ENCODE measurements at regions not wholly inside any gene's neighbourhood (a gene's known extent, or its start where the extent isn't known, plus 50 kb on each side); places are given as distances from the start of the nearest gene placed in this dataset.

DNA sequence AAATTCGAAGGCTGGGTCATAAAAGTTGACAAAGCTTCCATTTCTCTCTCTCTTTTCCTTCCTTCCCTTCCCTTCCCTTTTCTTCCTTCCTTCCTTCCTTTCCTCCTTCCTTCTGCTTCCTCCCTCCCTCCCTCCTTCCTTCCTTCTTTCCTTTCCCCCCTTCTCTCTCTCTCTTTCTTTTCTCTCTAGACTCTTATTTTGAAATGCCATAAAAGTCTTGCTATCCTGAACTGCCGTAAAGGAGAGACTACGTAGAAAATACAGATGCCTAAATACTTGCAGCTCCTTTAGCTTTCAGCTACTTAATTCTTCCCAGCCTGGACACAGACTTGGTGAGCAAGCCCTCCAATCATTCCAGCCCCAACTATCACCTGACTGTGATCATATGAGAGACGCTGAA, 1644.4 kb downstream of the FAM181B start:
- no peak overlapping the region for H3K4me2 ChIP-seq (ENCODE audit: low read length)
- H3K9me2 ChIP-seq (replicated peaks; ENCODE audit: control insufficient read depth, low read length) = no peaks in the 10 kb centered on the region
- no peaks in the 10 kb centered on the region for H4K20me1 ChIP-seq (ENCODE audit: control insufficient read depth, insufficient read depth, low read depth, low read length)
- H3K4me3 ChIP-seq (ENCODE audit: low read length) = no peak overlapping the region
- H3K36me3 ChIP-seq (ENCODE audit: control insufficient read depth, low read length) = no peaks in the 10 kb centered on the region
- no peak for TF ChIP-seq EZH2phosphoT487 (IDR thresholded peaks at IDR 0.05; ENCODE audit: borderline replicate concordance, low read length)
- TF ChIP-seq, protein P1, sequence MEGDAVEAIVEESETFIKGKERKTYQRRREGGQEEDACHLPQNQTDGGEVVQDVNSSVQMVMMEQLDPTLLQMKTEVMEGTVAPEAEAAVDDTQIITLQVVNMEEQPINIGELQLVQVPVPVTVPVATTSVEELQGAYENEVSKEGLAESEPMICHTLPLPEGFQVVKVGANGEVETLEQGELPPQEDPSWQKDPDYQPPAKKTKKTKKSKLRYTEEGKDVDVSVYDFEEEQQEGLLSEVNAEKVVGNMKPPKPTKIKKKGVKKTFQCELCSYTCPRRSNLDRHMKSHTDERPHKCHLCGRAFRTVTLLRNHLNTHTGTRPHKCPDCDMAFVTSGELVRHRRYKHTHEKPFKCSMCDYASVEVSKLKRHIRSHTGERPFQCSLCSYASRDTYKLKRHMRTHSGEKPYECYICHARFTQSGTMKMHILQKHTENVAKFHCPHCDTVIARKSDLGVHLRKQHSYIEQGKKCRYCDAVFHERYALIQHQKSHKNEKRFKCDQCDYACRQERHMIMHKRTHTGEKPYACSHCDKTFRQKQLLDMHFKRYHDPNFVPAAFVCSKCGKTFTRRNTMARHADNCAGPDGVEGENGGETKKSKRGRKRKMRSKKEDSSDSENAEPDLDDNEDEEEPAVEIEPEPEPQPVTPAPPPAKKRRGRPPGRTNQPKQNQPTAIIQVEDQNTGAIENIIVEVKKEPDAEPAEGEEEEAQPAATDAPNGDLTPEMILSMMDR (IDR thresholded peaks at IDR 0.05; ENCODE audit: low read depth, low read length, poor library complexity, severe bottlenecking) = no peak
- H3K79me2 ChIP-seq (ENCODE audit: control insufficient read depth, low read length) = no peaks in the 10 kb centered on the region
- H3K27me3 ChIP-seq (ENCODE audit: control insufficient read depth, low read length) = no peaks in the 10 kb centered on the region
- peaks cover 3% of the 10 kb centered on the region; the same call in 1 of the 2 replicates for H3K9me3 ChIP-seq (ENCODE audit: control insufficient read depth, insufficient read depth, low read length)
- no peaks in the 10 kb centered on the region for H3K4me1 ChIP-seq (ENCODE audit: control insufficient read depth, low read length)
- no peaks in the 10 kb centered on the region for H3F3A ChIP-seq (ENCODE audit: control insufficient read depth, insufficient read depth)
- no peak overlapping the region for H3K27ac ChIP-seq (ENCODE audit: low read depth, low read length)

DNA sequence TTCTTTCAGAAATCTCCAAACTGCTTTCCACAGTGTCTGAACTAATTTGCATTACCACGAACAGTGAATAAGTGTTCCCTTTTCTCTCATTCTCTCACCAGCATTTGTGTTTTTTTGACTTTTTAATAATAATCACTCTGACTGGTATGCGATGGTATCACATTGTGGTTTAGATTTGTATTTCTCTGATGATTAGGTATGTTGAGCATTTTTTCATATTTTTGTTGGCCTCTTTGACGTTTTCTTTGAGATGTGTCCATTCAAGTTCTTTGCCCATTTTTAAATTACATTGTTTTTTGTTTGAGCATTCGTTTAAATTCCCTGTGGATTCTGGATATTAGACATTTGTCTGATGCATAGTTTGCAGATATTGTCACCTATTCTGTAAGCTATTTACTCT, 1639.6 kb upstream of the TENM4 start:
- H3K9me2 ChIP-seq (replicated peaks; ENCODE audit: control insufficient read depth, low read length) = no peaks in the 10 kb centered on the region
- H3F3A ChIP-seq (ENCODE audit: control insufficient read depth, insufficient read depth) = no peaks in the 10 kb centered on the region
- no peak overlapping the region for H3K27ac ChIP-seq (ENCODE audit: low read depth, low read length)
- TF ChIP-seq, protein P1 (IDR thresholded peaks at IDR 0.05; ENCODE audit: low read depth, low read length, poor library complexity, severe bottlenecking) = no peak
- TF ChIP-seq EZH2phosphoT487 (IDR thresholded peaks at IDR 0.05; ENCODE audit: borderline replicate concordance, low read length) = no peak
- H3K9me3 ChIP-seq (ENCODE audit: control insufficient read depth, insufficient read depth, low read length) = peaks cover under 1% of the 10 kb centered on the region; the same call in 1 of the 2 replicates
- H3K27me3 ChIP-seq (ENCODE audit: control insufficient read depth, low read length) = no peaks in the 10 kb centered on the region
- H3K4me2 ChIP-seq (ENCODE audit: low read length) = no peak overlapping the region
- no peak overlapping the region for H3K4me3 ChIP-seq (ENCODE audit: low read length)
- no peaks in the 10 kb centered on the region for H3K79me2 ChIP-seq (ENCODE audit: control insufficient read depth, low read length)
- no peaks in the 10 kb centered on the region for H4K20me1 ChIP-seq (ENCODE audit: control insufficient read depth, insufficient read depth, low read depth, low read length)
- no peaks in the 10 kb centered on the region for H3K4me1 ChIP-seq (ENCODE audit: control insufficient read depth, low read length)
- no peaks in the 10 kb centered on the region for H3K36me3 ChIP-seq (ENCODE audit: control insufficient read depth, low read length)

DNA sequence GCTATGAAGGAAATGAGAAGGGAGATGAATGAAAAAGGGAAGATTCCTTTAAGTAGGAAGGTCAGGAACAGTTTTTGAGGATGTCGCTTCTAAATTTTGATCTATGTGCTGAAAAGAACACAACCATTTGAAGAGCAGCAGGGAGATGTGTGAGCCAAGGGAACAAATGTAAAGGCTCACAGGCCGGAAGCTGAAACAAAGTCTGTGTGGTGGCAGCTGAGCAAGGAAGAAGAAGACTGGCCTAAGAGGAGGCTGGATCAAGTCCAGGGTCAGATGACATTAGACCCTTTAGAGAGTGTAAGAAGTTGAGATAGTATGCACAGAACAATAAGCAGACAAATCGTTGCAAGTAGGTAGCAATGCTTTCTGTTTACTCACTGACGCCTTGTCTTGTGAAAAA, 1631.4 kb upstream of the TENM4 start:
- H3K27ac ChIP-seq (ENCODE audit: low read depth, low read length) = no peak overlapping the region
- no peaks in the 10 kb centered on the region for H3F3A ChIP-seq (ENCODE audit: control insufficient read depth, insufficient read depth)
- no peaks in the 10 kb centered on the region; the same call in 1 of the 2 replicates for H3K9me3 ChIP-seq (ENCODE audit: control insufficient read depth, insufficient read depth, low read length)

More for the DNA sequence above, 1631.4 kb upstream of the TENM4 start:
- H3K36me3 ChIP-seq (ENCODE audit: control insufficient read depth, low read length) = no peaks in the 10 kb centered on the region
- no peaks in the 10 kb centered on the region for H3K79me2 ChIP-seq (ENCODE audit: control insufficient read depth, low read length)
- no peaks in the 10 kb centered on the region for H3K4me1 ChIP-seq (ENCODE audit: control insufficient read depth, low read length)
- H3K4me3 ChIP-seq (ENCODE audit: low read length) = no peak overlapping the region
- no peaks in the 10 kb centered on the region for H4K20me1 ChIP-seq (ENCODE audit: control insufficient read depth, insufficient read depth, low read depth, low read length)
- TF ChIP-seq, protein P1 (IDR thresholded peaks at IDR 0.05; ENCODE audit: low read depth, low read length, poor library complexity, severe bottlenecking) = no peak
- no peak for TF ChIP-seq EZH2phosphoT487 (IDR thresholded peaks at IDR 0.05; ENCODE audit: borderline replicate concordance, low read length)
- no peaks in the 10 kb centered on the region for H3K27me3 ChIP-seq (ENCODE audit: control insufficient read depth, low read length)
- no peak overlapping the region for H3K4me2 ChIP-seq (ENCODE audit: low read length)
- H3K9me2 ChIP-seq (replicated peaks; ENCODE audit: control insufficient read depth, low read length) = no peaks in the 10 kb centered on the region
